Right renal cortex interstitium (tissue), 3 donors: ENCODE measurements at regions not wholly inside any gene's neighbourhood (a gene's known extent, or its start where the extent isn't known, plus 50 kb on each side); places are given as distances from the start of the nearest gene placed in this dataset.

Experiments used
- DNase-seq, 3 donors: peaks; one replicate each; pipeline ENCODE4 v3.0.0-alpha.2; 2013; ENCODE audit warnings: low read depth in 3 of 3, low spot score in 2 of 3

DNA sequence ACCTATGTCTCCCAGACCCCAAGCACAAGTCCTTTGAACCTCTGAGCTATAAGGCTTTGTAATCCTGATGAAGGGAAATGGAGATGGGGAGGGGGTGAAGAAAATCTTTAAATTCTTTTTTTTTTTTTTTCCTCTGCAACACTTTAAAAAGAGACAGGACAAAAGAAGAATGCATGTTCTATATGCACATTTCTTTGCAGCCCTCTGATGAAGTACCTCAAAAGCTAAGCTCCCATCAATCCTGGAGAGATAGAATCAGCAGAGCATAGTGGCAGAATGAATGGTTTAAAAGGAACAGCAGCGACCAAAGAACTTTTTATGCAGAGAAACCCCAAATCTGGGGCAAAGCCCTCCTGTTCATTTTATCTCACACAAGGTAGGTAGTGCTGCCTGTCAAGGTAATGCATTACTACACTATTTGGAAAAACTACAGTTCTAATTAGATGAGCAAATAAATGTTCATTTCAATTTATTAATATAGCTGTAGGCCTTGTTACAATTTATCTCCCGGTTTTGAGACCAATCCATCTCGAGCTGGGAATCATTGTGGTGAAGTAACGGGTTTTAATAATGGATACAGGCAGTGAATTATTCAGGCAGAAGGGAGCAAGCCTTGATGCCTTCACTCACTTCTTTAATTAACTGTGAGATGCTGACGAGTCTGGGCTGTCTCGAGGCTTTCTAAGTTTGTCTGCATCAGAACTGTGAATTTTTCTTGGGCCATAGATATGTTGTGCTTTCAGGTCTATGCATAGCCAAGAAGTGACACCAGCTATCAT is 173.5 kb upstream of the ZNF608 start:
- DNase-seq = no peak

DNA sequence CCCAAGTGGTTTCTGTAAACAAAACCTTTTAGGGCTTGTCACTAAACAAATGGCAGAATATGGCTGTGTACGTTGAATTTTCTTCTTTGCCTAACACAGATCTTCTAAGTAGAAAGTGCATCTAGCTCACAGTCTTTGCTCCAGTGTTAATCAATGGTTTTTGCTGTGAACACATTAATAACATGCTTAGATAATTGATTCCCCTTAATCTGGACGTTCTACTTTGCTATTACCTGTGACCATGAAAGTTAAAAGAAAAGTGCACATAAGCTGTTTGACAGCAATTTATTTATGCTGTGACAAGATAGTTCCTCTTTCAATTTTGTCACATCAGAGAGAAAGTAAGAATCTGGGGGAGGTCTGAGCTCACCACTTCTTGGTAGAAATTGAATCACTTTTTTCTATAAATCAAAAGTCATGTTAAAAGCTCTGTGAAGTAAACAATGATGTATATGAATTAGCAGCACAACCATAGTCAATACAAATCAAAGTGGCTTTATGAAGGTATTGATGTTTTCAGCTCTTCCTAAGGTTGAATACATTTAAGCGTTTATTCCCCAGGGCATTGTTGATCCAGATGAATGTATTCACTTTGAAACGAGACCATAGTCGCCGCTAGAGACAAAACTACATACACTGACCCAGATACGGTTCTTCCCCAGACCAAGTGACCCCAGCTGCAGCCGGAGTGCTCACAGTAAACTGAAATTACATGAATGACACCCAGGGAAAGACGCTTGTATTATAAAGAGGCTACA is 174.6 kb upstream of the ZNF608 start:
- DNase-seq = no peak

DNA sequence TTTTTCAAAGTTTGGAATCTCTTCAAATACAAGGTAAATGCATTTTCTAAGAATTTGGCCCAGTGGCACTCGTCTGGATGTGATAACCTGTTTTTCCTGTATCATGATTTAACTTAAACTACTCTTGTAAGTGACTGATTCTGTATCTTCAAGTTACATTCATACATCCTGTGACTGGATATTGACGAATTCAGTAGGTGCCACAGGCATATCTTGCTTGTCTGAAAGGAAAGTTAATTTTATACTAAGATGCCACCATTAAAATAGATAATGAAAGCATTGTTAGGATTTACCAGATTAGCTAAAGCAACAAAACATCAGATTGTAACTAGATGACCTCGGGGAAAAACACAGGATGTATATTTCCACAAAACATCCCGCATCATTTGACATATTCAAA is 175.3 kb upstream of the ZNF608 start:
- DNase-seq = no peak

DNA sequence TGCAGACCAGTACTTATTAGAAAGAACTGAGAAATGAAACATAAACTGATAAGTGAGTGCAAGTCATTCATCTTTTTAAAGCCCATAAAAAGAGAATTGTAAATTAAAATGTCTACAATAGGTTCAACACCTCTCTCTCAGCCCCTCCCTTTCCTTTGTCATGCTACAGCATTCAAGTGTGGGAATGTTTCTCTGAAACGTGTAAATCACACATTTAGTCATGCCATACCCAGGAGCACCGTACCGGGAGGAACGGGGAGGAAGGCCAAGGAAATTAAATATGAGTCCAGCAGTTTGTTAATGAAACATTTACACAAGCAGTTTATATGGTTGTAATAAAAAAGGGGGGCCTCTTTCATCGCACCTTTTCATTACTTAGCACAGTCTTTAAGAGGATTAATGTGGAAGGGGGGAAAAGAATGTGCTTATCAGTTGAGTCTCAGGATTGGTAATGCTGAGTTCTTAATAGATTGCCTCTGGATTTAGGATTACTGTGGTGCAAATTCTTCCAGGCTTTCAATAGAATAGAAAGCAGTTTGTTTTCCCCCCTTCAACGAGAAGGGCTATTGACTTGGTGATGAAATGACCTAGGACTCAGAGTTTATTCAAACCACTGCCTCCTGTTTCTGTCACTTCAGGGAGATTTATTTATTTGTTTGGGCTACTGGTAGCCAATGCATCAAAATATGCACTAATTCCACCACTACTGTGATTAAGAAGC is 176.0 kb upstream of the ZNF608 start:
- DNase-seq = no peak

GRCh38 chr5:124923131-124923530 is 176.7 kb upstream of the ZNF608 start:
- no peak for DNase-seq

DNA sequence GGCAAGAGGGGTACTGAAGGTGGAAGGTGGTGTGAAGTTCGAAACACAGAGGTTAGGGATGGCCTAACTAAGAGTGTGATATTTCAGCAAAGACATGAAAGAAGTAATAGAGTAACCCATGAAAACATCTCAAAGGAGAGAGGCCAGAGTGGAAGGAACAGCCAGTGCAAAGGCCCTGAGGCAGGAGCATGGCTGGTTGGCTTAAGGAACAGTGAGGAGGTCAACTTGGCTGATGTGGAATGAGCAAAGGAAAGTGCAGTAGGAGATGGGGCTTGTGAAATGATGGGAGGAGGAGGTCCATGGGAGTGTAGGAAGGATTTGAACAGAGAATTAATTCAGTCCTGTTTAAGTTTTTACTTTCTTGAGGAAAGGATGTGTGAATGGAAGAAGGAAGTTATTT is 178.3 kb upstream of the ZNF608 start:
- no peak for DNase-seq

- DNase-seq = no peak
Measured at GRCh38 chr5:124927735-124928134, 181.3 kb upstream of the ZNF608 start.

- DNase-seq = no peak
Measured at GRCh38 chr5:124929000-124929399, 182.6 kb upstream of the ZNF608 start.

DNA sequence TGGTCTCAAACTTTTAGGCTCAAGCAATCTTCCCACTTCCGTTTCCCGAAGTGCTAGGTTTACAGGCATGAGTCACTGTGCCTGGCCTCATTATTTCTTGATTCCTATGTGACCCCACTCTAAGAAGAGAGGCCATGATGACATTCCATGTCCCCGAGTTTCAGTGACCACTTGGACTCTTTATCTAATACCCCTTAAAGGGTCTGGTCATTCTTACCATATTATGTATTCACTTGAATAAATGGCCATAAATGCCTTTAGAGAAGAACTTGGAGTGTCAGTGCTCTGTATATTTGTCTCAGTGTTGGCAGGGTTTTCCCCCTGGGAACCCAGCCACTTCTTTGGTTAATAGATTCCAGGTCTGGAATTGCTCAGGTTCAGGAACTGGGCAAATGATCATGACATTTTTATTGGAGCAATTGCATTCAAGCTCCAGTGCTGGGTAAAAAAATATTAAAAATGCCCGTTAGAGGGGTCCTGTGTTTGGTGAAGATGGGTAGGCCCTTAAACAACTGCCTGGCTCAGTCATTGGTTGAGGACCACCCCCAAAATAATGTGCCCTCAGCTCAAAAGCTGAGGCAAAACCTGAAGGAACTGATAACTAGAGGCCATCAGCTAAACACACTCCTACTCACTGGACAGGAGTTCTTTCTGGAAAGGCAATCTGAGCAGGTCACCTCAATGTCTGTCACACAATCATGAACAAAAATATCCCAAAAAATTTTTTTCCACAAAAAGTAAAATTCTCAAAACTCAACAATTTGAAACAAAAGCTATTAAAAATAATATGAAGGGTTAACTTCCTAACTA is 186.6 kb upstream of the ZNF608 start:
- DNase-seq = no peak

GRCh38 chr5:124935065-124935464 is 188.6 kb upstream of the ZNF608 start:
- DNase-seq = no peak

DNA sequence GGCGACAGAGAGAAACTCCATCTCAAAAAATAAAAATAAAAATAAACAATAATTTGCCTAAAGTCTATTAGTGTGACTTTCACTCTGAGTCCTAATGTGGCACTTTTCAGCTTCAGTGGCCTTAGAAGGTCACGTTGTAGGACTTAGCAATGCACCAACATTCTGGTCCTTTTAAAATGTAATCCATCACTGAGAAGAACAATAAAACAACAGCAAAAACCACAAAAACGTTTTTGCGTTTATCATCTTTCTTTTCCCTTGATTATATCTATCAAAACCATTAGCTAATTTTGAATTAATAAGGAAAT is 190.1 kb upstream of the ZNF608 start:
- DNase-seq = no peak

DNA sequence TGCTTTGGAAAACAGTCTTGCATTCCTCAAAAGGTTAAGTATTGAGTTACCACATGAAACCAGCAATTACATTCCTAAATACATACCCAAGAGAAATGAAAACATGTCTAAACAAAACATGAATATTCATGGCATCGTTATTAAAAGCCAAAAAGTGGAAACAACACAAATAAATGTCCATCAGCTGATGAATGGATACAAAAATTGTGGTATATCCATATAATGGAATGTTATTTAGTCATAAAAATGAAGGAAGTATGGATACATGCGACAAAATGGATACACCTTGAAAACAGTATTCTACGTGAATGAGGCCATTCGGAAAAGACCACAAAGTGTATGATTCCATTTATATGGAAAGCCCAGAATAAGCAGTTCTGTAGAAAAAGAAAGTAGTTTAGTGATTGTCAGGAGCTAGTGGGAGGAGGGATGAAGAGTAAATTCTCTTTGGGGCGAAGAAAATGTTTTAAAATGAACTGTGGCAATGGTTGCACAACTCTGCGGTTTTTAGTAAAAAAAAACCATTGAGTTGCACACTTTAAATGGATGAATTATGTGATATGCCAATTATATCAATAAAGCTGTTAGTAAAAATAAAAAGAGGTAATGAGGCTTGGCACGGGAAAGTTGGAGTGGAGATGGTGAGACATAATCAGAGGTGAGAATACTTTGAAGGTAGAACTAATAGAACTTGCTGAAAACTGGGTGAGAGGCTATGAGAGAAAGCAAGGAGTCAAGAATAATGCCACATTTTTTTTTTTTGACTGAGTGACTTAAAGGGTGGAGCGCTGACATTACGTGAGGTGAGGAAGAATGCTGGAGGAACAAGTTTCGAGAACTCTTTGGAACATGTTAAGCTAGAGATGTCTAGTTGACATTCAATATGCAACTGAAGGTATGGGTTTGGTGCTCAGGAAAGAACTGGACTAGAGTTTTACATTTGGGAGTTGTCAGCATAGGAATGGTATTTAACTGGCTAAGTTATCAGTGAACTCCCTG is 194.9 kb upstream of the ZNF608 start:
- DNase-seq = no peak

- DNase-seq = peak; percentile 27 to 36 (median 33)
Measured at GRCh38 chr5:124948062-124948753, 201.8 kb upstream of the ZNF608 start.

DNA sequence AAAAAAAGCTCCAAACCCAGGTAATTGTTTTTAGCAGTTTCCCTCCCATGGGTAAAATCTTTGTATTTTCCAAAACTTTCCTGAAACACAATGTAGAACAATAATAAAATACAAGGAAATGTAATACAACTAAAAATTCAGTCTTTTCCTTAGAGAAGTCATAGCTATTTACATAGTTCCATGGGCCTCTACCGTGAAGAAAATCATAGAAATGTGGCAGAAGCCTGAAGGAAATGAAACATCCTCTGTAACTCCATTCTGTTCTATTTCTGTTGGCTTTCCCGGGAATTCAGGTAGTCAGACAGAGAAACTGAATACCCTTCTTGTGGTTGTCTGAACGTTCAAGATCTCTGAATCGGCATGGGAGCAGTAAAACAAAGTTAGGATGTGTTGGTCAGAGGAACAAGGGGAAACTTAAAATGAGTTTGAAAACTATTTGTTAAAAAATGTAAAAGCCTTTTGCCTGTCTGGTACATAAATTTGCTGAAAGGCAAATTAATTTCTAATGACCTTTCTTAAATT is 202.4 kb upstream of the ZNF608 start:
- no peak for DNase-seq

DNA sequence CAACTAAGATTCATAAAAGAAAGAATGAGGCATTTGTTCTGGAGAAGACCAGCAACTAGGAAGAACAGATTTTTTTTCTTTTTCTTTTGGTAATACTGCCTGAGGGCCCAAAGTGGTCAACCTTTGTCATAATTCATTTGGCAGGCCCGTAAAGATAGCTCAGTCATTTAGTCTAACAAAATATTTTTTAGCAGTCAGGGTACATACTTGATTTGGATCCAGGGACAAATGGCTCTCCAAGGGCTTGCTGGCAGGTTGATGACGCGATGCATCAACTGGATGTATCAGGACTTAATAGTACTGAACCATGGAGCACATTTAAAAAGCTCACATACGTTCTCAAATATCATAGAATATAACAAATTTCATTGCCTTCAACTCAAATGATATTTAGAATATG is 203.4 kb upstream of the ZNF608 start:
- DNase-seq = no peak

DNA sequence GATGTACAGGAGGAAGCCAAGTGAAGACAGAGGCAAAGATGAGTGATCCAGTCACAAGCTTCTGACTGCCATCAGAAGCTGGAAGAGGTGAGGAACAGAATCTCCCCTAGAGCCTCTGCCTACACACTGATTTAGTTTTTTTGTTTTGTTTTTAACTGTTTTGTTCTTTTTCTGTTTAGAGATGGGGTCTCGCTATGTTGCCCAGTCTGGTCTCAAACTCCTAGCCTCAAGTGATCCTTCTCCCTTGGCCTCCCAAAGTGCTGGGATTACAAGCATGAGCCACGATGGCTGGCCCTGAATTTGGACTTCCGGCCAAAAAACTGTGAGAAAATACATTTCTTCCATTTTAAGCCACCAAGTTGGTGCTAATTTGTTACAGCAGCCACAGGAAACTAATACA is 204.7 kb upstream of the ZNF608 start:
- no peak for DNase-seq

DNA sequence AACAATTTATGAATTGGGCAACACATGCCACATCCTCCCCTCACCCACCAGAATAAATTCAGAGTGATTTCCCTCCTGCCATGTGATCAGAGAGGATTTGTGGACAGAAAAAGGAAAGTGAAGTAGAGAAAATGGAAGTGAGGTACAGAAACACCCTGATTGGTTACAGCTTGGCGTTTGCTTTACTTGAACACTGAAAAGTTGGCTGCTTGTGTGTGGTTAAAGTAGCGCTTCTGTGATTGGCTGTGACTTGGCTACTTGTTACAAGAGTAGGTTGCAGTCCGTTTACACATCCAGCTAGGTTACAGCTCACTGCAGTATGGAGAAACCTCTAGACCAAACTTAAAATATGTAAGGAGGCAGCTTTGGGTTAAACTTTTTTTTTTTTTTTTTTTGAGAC is 205.2 kb upstream of the ZNF608 start:
- no peak for DNase-seq

GRCh38 chr5:124952079-124952478 is 205.6 kb upstream of the ZNF608 start:
- DNase-seq = no peak

DNA sequence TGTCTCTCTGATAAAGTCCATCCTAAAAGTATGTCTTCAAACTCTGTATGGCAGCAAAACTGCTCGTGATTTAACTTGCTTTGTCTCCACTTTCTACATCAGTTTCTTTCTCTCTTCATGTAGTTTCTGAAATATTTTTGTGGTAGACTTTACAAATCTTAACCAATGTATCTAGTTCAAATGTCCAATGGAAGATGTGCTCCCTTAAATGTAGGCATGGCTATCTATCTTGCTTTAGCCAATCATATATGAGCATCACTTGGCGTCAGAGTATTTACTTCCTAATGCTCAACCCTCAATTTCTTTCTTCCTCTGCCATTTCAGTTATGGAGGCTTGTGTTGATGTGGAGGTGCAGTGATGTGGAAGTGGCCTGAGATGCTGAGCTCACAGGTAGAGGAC is 206.1 kb upstream of the ZNF608 start:
- DNase-seq = no peak
